IMR-90 (cell line): ENCODE measurements at regions not wholly inside any gene's neighbourhood (a gene's known extent, or its start where the extent isn't known, plus 50 kb on each side); places are given as distances from the start of the nearest gene placed in this dataset.

ENCODE experiments used
- ATAC-seq: fragments of 200-7000 bp; cut with Tn5 transposase; 2 replicates; pipeline ENCODE4 v1.9.1; 2020; ENCODE audit warnings: low read depth, mild to moderate bottlenecking, moderate library complexity
- BruUV-seq: library from RNA; stranded (reverse); fragments of 400-500 nt; replicated peaks from 2 replicates; lab custom pipeline; 2021; lab: Mats Ljungman, UMichigan
- CTCF ChIA-PET: fragments of 300-600 bp; formaldehyde crosslinking; extraction: SDS; loops from one replicate; lab custom pipeline; 2021; ENCODE audit warnings: antibody characterized with exemption; lab: Yijun Ruan, JAX
- POLR2A ChIA-PET: fragments of 300-600 bp; sonication (Branson Sonifier 250); formaldehyde crosslinking; loops from one replicate; lab custom pipeline; 2022; ENCODE audit warnings: antibody characterized with exemption; ENCODE audit not compliant: unreplicated experiment; lab: Charles Lee
- DNase-seq: peaks from one replicate; pipeline ENCODE4 v3.0.0; 2013
- H2AFZ ChIP-seq: replicated peaks from 2 replicates; pipeline ENCODE3; 2013; ENCODE audit warnings: low read length, mild to moderate bottlenecking; ENCODE audit not compliant: poor library complexity
- H2AK5ac ChIP-seq: 2 replicates; pipeline ENCODE4 v1.6.1; 2013; ENCODE audit warnings: low read depth, low read length, inconsistent platforms
- H2AK9ac ChIP-seq: replicated peaks from 2 replicates; pipeline ENCODE3; 2013; ENCODE audit warnings: mild to moderate bottlenecking, low read depth, low read length, moderate library complexity; ENCODE audit not compliant: poor library complexity
- H2BK120ac ChIP-seq: 2 replicates; pipeline ENCODE4 v1.6.1; 2013; ENCODE audit warnings: low read depth, low read length, inconsistent platforms
- H2BK15ac ChIP-seq: 3 replicates; pipeline ENCODE4 v1.6.1; 2013; ENCODE audit warnings: low read depth, low read length, inconsistent platforms
- H2BK20ac ChIP-seq: 2 replicates; pipeline ENCODE4 v1.6.1; 2013; ENCODE audit warnings: low read depth, mild to moderate bottlenecking, inconsistent platforms, low read length, moderate library complexity
- H2BK5ac ChIP-seq: 2 replicates; pipeline ENCODE4 v1.6.1; 2013; ENCODE audit warnings: mild to moderate bottlenecking, low read depth, low read length, inconsistent platforms; ENCODE audit not compliant: poor library complexity, severe bottlenecking
- H3K14ac ChIP-seq: replicated peaks from 2 replicates; pipeline ENCODE4 v1.6.1; 2013; ENCODE audit warnings: low read depth, low read length, inconsistent platforms
- H3K18ac ChIP-seq: 2 replicates; pipeline ENCODE4 v1.6.1; 2013; ENCODE audit warnings: low read depth, low read length, control low read depth
- H3K23ac ChIP-seq: 2 replicates; pipeline ENCODE4 v1.6.1; 2013; ENCODE audit warnings: low read depth, low read length, inconsistent platforms
- H3K27ac ChIP-seq: 2 replicates; pipeline ENCODE4 v1.5.1; 2013; ENCODE audit warnings: mild to moderate bottlenecking, control low read depth, low read length; ENCODE audit not compliant: insufficient read depth
- H3K27me3 ChIP-seq: 2 replicates; pipeline ENCODE4 v1.6.1; 2013; ENCODE audit warnings: low read length; ENCODE audit not compliant: control insufficient read depth, insufficient read depth
- H3K36me3 ChIP-seq: 2 replicates; pipeline ENCODE4 v1.6.1; 2013; ENCODE audit warnings: low read length, mixed read lengths; ENCODE audit not compliant: control insufficient read depth, insufficient read depth
- H3K4ac ChIP-seq: 2 replicates; pipeline ENCODE4 v1.6.1; 2013; ENCODE audit warnings: low read depth, low read length, inconsistent platforms
- H3K4me1 ChIP-seq: 2 replicates; pipeline ENCODE4 v1.6.1; 2013; ENCODE audit warnings: low read length, mixed read lengths; ENCODE audit not compliant: control insufficient read depth, insufficient read depth
- H3K4me2 ChIP-seq: 2 replicates; pipeline ENCODE4 v1.6.1; 2013; ENCODE audit warnings: low read depth, mild to moderate bottlenecking, control low read depth, low read length, moderate library complexity
- H3K4me3 ChIP-seq: 2 replicates; pipeline ENCODE4 v1.5.1; 2013; ENCODE audit warnings: low read depth, mild to moderate bottlenecking, control low read depth, low read length, moderate library complexity; ENCODE audit not compliant: insufficient read depth
- H3K56ac ChIP-seq: 2 replicates; pipeline ENCODE4 v1.6.1; 2013; ENCODE audit warnings: low read length, inconsistent platforms; ENCODE audit not compliant: insufficient read depth; ENCODE audit errors: extremely low read depth
- H3K79me1 ChIP-seq, 2 experiments: 2 replicates each; pipeline ENCODE4 v1.6.1; 2013; ENCODE audit warnings: low read length in 2 of 2, inconsistent platforms in 1 of 2, low read depth in 1 of 2
- H3K9ac ChIP-seq: 2 replicates; pipeline ENCODE4 v1.6.1; 2013; ENCODE audit warnings: low read depth, low read length, control low read depth
- H3K9me1 ChIP-seq: 2 replicates; pipeline ENCODE4 v1.6.1; 2013; ENCODE audit warnings: low read length, inconsistent platforms; ENCODE audit not compliant: insufficient read depth
- H3K9me3 ChIP-seq: 2 replicates; pipeline ENCODE4 v1.6.1; 2013; ENCODE audit warnings: low read length; ENCODE audit not compliant: control insufficient read depth, insufficient read depth
- H4K20me1 ChIP-seq: 2 replicates; pipeline ENCODE4 v1.6.1; 2013; ENCODE audit warnings: low read length, inconsistent platforms; ENCODE audit not compliant: insufficient read depth
- H4K5ac ChIP-seq: 2 replicates; pipeline ENCODE4 v1.6.1; 2013; ENCODE audit warnings: mild to moderate bottlenecking, low read depth, low read length, control low read depth
- H4K8ac ChIP-seq, 2 experiments: 2 replicates each; pipeline ENCODE4 v1.6.1; 2013; ENCODE audit warnings: low read depth in 2 of 2, low read length in 2 of 2, control low read depth in 1 of 2, inconsistent platforms in 1 of 2
- H4K91ac ChIP-seq: 2 replicates; pipeline ENCODE4 v1.6.1; 2013; ENCODE audit warnings: low read depth, low read length, inconsistent platforms; ENCODE audit not compliant: insufficient read depth
- BHLHE40 ChIP-seq: fragments of 150-350 bp; IDR thresholded peaks from 2 replicates; pipeline ENCODE4 v1.6.1; 2016; ENCODE audit warnings: mild to moderate bottlenecking, low read depth, low read length
- CEBPB ChIP-seq: IDR thresholded peaks from 2 replicates; pipeline ENCODE4 v1.6.1; 2012; ENCODE audit warnings: low read depth, low read length, improper control_type of control experiment
- CHD1 ChIP-seq: IDR thresholded peaks from 2 replicates; pipeline ENCODE4 v1.6.1; 2012; ENCODE audit warnings: low read depth, low read length, improper control_type of control experiment
- FOS ChIP-seq: fragments of 150-350 bp; IDR thresholded peaks from 2 replicates; pipeline ENCODE4 v1.6.1; 2016; ENCODE audit warnings: low read depth, low read length
- MAFK ChIP-seq: IDR thresholded peaks from 2 replicates; pipeline ENCODE4 v1.6.1; 2012; ENCODE audit warnings: low read depth, low read length, improper control_type of control experiment
- MAZ ChIP-seq: IDR thresholded peaks from 2 replicates; pipeline ENCODE4 v1.6.1; 2012; ENCODE audit warnings: low read depth, mild to moderate bottlenecking, low read length, improper control_type of control experiment, moderate library complexity, borderline replicate concordance
- MXI1 ChIP-seq: IDR thresholded peaks from 2 replicates; pipeline ENCODE4 v1.6.1; 2012; ENCODE audit warnings: low read depth, mild to moderate bottlenecking, low read length, moderate library complexity, borderline replicate concordance
- NFE2L2 ChIP-seq: fragments of 150-350 bp; IDR thresholded peaks from 2 replicates; pipeline ENCODE4 v1.6.1; 2016; ENCODE audit warnings: low read depth, mild to moderate bottlenecking, low read length
- POLR2A ChIP-seq: IDR thresholded peaks from 2 replicates; pipeline ENCODE4 v1.6.1; 2012; ENCODE audit warnings: mild to moderate bottlenecking, low read depth, low read length
- RAD21 ChIP-seq: IDR thresholded peaks from 2 replicates; pipeline ENCODE4 v1.6.1; 2012; ENCODE audit warnings: low read length, improper control_type of control experiment
- RCOR1 ChIP-seq: IDR thresholded peaks from 2 replicates; pipeline ENCODE4 v1.6.1; 2012; ENCODE audit warnings: mild to moderate bottlenecking, low read length, improper control_type of control experiment; ENCODE audit not compliant: insufficient replicate concordance
- RFX5 ChIP-seq: IDR thresholded peaks from 2 replicates; pipeline ENCODE4 v1.8.0; 2012; ENCODE audit warnings: low read depth, mild to moderate bottlenecking, low read length, moderate library complexity
- SMC3 ChIP-seq: fragments of 150-350 bp; IDR thresholded peaks from 2 replicates; pipeline ENCODE4 v1.6.1; 2016; ENCODE audit warnings: low read depth, mild to moderate bottlenecking, antibody characterized with exemption, low read length, moderate library complexity
- WGBS, 2 experiments: methylation state at CpG; one replicate each; pipeline versions ENCODE4 v1.1.5 to v1.1.7; 2013; ENCODE audit warnings: missing lambda C conversion rate in 2 of 2; ENCODE audit not compliant: insufficient read length in 1 of 2; ENCODE audit errors: extremely low coverage in 2 of 2; 5-methylcytosine and 5-hydroxymethylcytosine counted together
- dilution Hi-C: fragments of 300-500 bp; cut with HindIII; formaldehyde crosslinking; loops from one replicate; pipeline ENCODE4 v1.14.3; 2018; ENCODE audit warnings: low sequenced_read_pairs; ENCODE audit not compliant: unreplicated experiment
- in situ Hi-C: fragments of 300-500 bp; cut with MboI; formaldehyde crosslinking; loops from 3 replicates; pipeline ENCODE4 v1.14.3; 2019; ENCODE audit warnings: low sequenced_read_pairs, inconsistent platforms, mixed read lengths
- intact Hi-C: fragments of 100-400 bp; cut with micrococcal nuclease; formaldehyde crosslinking; loops from 2 replicates; pipeline ENCODE4 v1.10.0; 2022
- TF ChIP-seq, protein P1 (sequence below): fragments of 150-350 bp; IDR thresholded peaks from 2 replicates; pipeline ENCODE4 v1.6.1; 2016; ENCODE audit warnings: low read depth, mild to moderate bottlenecking, low read length, moderate library complexity, borderline replicate concordance
- TF ChIP-seq, protein P2 (sequence below): conservative IDR thresholded peaks from 2 replicates; pipeline ENCODE4 v1.5.1; 2012; ENCODE audit warnings: mild to moderate bottlenecking, low read depth, low read length, improper control_type of control experiment
- TF ChIP-seq, protein P3 (sequence below): fragments of 150-350 bp; IDR thresholded peaks from 2 replicates; pipeline ENCODE4 v1.6.1; 2017; ENCODE audit warnings: mild to moderate bottlenecking, antibody characterized with exemption, low read length, low read depth

DNA sequence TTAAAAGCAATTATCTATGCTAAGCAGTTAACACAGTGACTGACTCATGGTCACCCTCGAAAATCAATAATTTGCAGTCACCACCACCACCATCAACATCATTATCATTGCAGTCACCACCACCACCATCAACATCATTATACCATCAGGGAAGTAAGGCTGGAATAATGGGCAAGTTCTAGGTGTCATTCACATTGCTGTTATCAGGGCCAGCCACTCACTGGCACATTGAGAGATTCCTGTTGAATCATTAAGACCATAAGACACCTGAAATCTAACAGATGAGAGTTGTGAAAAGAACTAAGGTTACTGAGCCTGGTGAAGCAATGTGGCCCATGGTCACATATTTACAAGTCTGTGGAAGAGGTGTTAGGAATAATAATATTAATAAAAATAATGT is 247.7 kb upstream of the BOD1L1 start:
- CTCF ChIA-PET, result no interaction called here
- Histone ChIP-seq H3K79me1 (no peaks in the 10 kb centered on the region), H3K18ac (no peak overlapping the region), H2AK5ac (0 out of 2 replicates have a peak overlapping the region, but pooled peaks have one; percentile 2), H3K56ac (no peak overlapping the region), H3K4me1 (no peaks in the 10 kb centered on the region), H2AFZ (no peak overlapping the region), H4K91ac (no peak overlapping the region), H2BK15ac (no peak overlapping the region), H4K5ac (no peak overlapping the region), H4K20me1 (no peaks in the 10 kb centered on the region), H3K4me2 (no peak overlapping the region), H3K9ac (no peak overlapping the region), H2BK20ac (no peak overlapping the region), H3K9me3 (no peaks in the 10 kb centered on the region), H3K27me3 (no peaks in the 10 kb centered on the region), H3K4me3 (no peak overlapping the region), H2BK120ac (no peak overlapping the region), H3K14ac (no peak overlapping the region), H2AK9ac (no peak overlapping the region), H3K27ac (no peak overlapping the region), H3K23ac (no peak overlapping the region), H2BK5ac (no peak overlapping the region), H3K36me3 (no peaks in the 10 kb centered on the region), H4K8ac (no peak overlapping the region), H3K4ac (no peak overlapping the region), H3K9me1 (no peaks in the 10 kb centered on the region)
- intact Hi-C loops, result no loop called here
- DNase-seq (no peak), ATAC-seq (no peak)
- in situ Hi-C loops, result no loop called here
- no TSS peak for BruUV-seq
- no CpG with 5 or more reads among the region's 1 CpG for WGBS, 2 experiments
- dilution Hi-C loops, result no loop called here
- TF ChIP-seq, protein P1, sequence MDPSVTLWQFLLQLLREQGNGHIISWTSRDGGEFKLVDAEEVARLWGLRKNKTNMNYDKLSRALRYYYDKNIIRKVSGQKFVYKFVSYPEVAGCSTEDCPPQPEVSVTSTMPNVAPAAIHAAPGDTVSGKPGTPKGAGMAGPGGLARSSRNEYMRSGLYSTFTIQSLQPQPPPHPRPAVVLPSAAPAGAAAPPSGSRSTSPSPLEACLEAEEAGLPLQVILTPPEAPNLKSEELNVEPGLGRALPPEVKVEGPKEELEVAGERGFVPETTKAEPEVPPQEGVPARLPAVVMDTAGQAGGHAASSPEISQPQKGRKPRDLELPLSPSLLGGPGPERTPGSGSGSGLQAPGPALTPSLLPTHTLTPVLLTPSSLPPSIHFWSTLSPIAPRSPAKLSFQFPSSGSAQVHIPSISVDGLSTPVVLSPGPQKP, result no peak
- TF ChIP-seq CEBPB (no peak), POLR2A (no peak), MAZ (no peak), BHLHE40 (no peak), NFE2L2 (no peak), MAFK (no peak), MXI1 (no peak), RFX5 (no peak), CHD1 (no peak), RCOR1 (no peak), RAD21 (no peak), FOS (no peak), SMC3 (no peak)
- TF ChIP-seq, protein P2, sequence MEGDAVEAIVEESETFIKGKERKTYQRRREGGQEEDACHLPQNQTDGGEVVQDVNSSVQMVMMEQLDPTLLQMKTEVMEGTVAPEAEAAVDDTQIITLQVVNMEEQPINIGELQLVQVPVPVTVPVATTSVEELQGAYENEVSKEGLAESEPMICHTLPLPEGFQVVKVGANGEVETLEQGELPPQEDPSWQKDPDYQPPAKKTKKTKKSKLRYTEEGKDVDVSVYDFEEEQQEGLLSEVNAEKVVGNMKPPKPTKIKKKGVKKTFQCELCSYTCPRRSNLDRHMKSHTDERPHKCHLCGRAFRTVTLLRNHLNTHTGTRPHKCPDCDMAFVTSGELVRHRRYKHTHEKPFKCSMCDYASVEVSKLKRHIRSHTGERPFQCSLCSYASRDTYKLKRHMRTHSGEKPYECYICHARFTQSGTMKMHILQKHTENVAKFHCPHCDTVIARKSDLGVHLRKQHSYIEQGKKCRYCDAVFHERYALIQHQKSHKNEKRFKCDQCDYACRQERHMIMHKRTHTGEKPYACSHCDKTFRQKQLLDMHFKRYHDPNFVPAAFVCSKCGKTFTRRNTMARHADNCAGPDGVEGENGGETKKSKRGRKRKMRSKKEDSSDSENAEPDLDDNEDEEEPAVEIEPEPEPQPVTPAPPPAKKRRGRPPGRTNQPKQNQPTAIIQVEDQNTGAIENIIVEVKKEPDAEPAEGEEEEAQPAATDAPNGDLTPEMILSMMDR, result no peak
- TF ChIP-seq, protein P3, sequence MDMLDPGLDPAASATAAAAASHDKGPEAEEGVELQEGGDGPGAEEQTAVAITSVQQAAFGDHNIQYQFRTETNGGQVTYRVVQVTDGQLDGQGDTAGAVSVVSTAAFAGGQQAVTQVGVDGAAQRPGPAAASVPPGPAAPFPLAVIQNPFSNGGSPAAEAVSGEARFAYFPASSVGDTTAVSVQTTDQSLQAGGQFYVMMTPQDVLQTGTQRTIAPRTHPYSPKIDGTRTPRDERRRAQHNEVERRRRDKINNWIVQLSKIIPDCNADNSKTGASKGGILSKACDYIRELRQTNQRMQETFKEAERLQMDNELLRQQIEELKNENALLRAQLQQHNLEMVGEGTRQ, result no peak
- POLR2A ChIA-PET, result no interaction called here
